ENCODE measurements at regions not wholly inside any gene's neighbourhood (a gene's known extent, or its start where the extent isn't known, plus 50 kb on each side); places are given as distances from the start of the nearest gene placed in this dataset.

GRCh38 chr9:38289866-38290245 lies 102.6 kb upstream of the ALDH1B1 start:
- H3K18ac ChIP-seq (ENCODE audit: extremely low read depth, low read length), result no peak overlapping the region
- no peak overlapping the region for H2BK12ac ChIP-seq (ENCODE audit: low read depth, low read length)
- H3K4me2 ChIP-seq (ENCODE audit: insufficient read depth in 1 of 2, low read depth in 2 of 2, low read length in 2 of 2), result no peak overlapping the region
- H3K36me3 ChIP-seq (ENCODE audit: control insufficient read depth in 2 of 4, insufficient read depth in 4 of 4, low read length in 3 of 4), result no peaks in the 10 kb centered on the region
- H3K27ac ChIP-seq (ENCODE audit: low read depth, low read length), result no peak overlapping the region
- ChIA-PET POLR2A (ENCODE audit: partially characterized antibody) (no interaction called here), CTCF (ENCODE audit: partially characterized antibody) (no interaction called here)
- no peaks in the 10 kb centered on the region for H4K20me1 ChIP-seq (replicated peaks in 1 of 2; ENCODE audit: control insufficient read depth in 1 of 2, insufficient read depth in 2 of 2, low read length in 2 of 2)
- H3K27me3 ChIP-seq (replicated peaks in 1 of 4; ENCODE audit: control insufficient read depth in 3 of 4, extremely low read depth in 1 of 4, insufficient read depth in 3 of 4, low read length in 3 of 4), result peaks cover 0 to 1% (median 0%) of the 10 kb centered on the region in 4 experiments; a peak in 2 of 7 replicates
- H4K5ac ChIP-seq (ENCODE audit: insufficient read length, low read depth, low read length), result no peak overlapping the region
- FAIRE-seq, result no peak
- H3K4ac ChIP-seq (replicated peaks; ENCODE audit: insufficient read length, low read depth, low read length), result no peak overlapping the region
- H3K56ac ChIP-seq (replicated peaks; ENCODE audit: insufficient read length, low read depth, low read length), result no peak overlapping the region
- no peak overlapping the region for H2AK5ac ChIP-seq (ENCODE audit: low read depth, low read length)
- H3K79me1 ChIP-seq (ENCODE audit: low read depth, low read length), result no peaks in the 10 kb centered on the region
- no peak overlapping the region for H2BK20ac ChIP-seq (ENCODE audit: low read length)
- no peak overlapping the region for H3K23ac ChIP-seq (ENCODE audit: insufficient read length)
- 88% methylated on average over 11 of the region's 11 CpGs; no CpG with 5 or more reads in 1 of the 2 experiments for WGBS, 2 experiments (ENCODE audit: extremely low coverage in 1 of 2, insufficient coverage in 1 of 2, insufficient read length in 1 of 2, insufficient replicate concordance in 2 of 2, low coverage in 1 of 2, low lambda C conversion rate in 2 of 2, missing lambda C conversion rate in 1 of 2)
- H2BK120ac ChIP-seq (replicated peaks; ENCODE audit: low read depth, low read length), result no peak overlapping the region
- no peak overlapping the region for H3K9ac ChIP-seq (replicated peaks in 1 of 4; ENCODE audit: extremely low read depth in 1 of 4, low read depth in 3 of 4, low read length in 3 of 4)
- H4K8ac ChIP-seq (ENCODE audit: extremely low read depth, insufficient read depth, low read length), result no peak overlapping the region
- H3K4me1 ChIP-seq (replicated peaks in 1 of 4; ENCODE audit: control insufficient read depth in 3 of 4, insufficient read depth in 4 of 4, low read length in 3 of 4), result peaks cover 0 to 2% (median 2%) of the 10 kb centered on the region in 4 experiments; a peak in 5 of 7 replicates
- no peak overlapping the region for H2BK15ac ChIP-seq (ENCODE audit: low read length)
- TF ChIP-seq POLR2AphosphoS5 (IDR thresholded peaks at IDR 0.05; ENCODE audit: low read depth, low read length), result no peak
- no peak for TF ChIP-seq EP300 (IDR thresholded peaks at IDR 0.05; ENCODE audit: borderline replicate concordance in 1 of 2, low read depth in 2 of 2, low read length in 2 of 2)
- TF ChIP-seq EGR1 (IDR thresholded peaks at IDR 0.05; ENCODE audit: borderline replicate concordance, low read depth, low read length), result no peak
- TF ChIP-seq CBX8 (IDR thresholded peaks at IDR 0.05; ENCODE audit: borderline replicate concordance, low read depth, low read length), result no peak
- TF ChIP-seq PHF8 (conservative IDR thresholded peaks at IDR 0.05; ENCODE audit: low read depth, low read length), result no peak
- TF ChIP-seq NANOG (IDR thresholded peaks at IDR 0.05; ENCODE audit: insufficient read depth, low read depth, low read length, poor library complexity, severe bottlenecking), result no peak
- no peak for TF ChIP-seq KDM4A (IDR thresholded peaks at IDR 0.05; ENCODE audit: low read depth, low read length, severe bottlenecking)
- no peak for TF ChIP-seq CEBPB (IDR thresholded peaks at IDR 0.05; ENCODE audit: low read depth, low read length)
- TF ChIP-seq RAD21 (IDR thresholded peaks at IDR 0.05 in 1 of 2, conservative IDR thresholded peaks at IDR 0.05 in 1 of 2; ENCODE audit: low read depth in 2 of 2, low read length in 2 of 2), result no peak
- H3K9me3 ChIP-seq (ENCODE audit: insufficient read depth in 2 of 2, low read depth in 1 of 2, low read length in 1 of 2), result no peaks in the 10 kb centered on the region
- no peak for DNase-seq (ENCODE audit: low read depth in 1 of 2, low spot score in 2 of 2)
- no peaks in the 10 kb centered on the region for H3K23me2 ChIP-seq (ENCODE audit: low read depth, low read length)
- no peak overlapping the region for H3K14ac ChIP-seq (ENCODE audit: insufficient read length)
- H2BK5ac ChIP-seq (ENCODE audit: low read depth, low read length), result no peak overlapping the region
- H3K79me2 ChIP-seq (ENCODE audit: control insufficient read depth in 1 of 2, insufficient read depth in 2 of 2, low read length in 2 of 2), result no peaks in the 10 kb centered on the region
- H4K91ac ChIP-seq (replicated peaks; ENCODE audit: insufficient read length, low read length), result no peak overlapping the region
- H3K4me3 ChIP-seq (ENCODE audit: extremely low read depth in 1 of 4, insufficient read depth in 2 of 4, low read depth in 3 of 4, low read length in 4 of 4), result no peak overlapping the region
- H2AFZ ChIP-seq (ENCODE audit: low read length), result no peak overlapping the region

All from H1 (cell line).